ENCODE measurements at regions not wholly inside any gene's neighbourhood (a gene's known extent, or its start where the extent isn't known, plus 50 kb on each side); places are given as distances from the start of the nearest gene placed in this dataset.

DNA sequence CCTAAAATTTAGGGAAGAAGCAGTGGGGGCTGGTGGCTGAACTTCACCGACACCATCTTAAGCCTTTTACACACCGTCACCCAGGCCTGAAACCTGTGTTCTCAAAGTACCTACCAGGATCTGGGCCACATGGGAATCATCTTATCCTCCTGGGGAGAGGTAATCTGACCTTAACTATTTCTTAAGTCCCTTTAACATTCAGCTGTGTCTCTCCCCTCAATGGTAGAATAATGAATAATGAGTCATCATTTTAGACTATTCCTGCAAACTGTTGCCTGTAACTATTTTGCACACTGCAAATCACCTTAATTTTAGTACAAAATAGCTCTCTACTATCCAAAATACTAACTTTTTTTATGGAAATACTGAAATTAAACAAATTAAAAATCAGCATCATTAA is 149.4 kb upstream of the KLF7 start:
- H3K9me3 ChIP-seq (ENCODE audit: control insufficient read depth, low read length), result no peaks in the 10 kb centered on the region
- no peak overlapping the region for H2BK120ac ChIP-seq (ENCODE audit: low read depth, low read length)
- H2BK12ac ChIP-seq (ENCODE audit: low read length in 2 of 2), result no peak overlapping the region
- no peak overlapping the region for H2BK5ac ChIP-seq (ENCODE audit: low read depth, low read length, poor library complexity, severe bottlenecking)
- H4K8ac ChIP-seq (ENCODE audit: low read length), result no peak overlapping the region
- H4K91ac ChIP-seq (ENCODE audit: low read length), result peak overlapping the region; percentile 45
- H3K18ac ChIP-seq (ENCODE audit: low read depth in 1 of 2, low read length in 2 of 2), result peak overlapping the region in 1 of 2 experiments; percentile 38
- no peak overlapping the region for H3K23ac ChIP-seq (ENCODE audit: low read length in 2 of 2)
- DNase-seq, result no peak
- H3K79me1 ChIP-seq (replicated peaks; ENCODE audit: low read length, poor library complexity, severe bottlenecking), result peaks cover 1% of the 10 kb centered on the region
- WGBS, result 100% methylated on average over 2 of the region's 2 CpGs
- no peak overlapping the region for H3K4me3 ChIP-seq (ENCODE audit: insufficient read depth in 1 of 2, low read depth in 1 of 2, low read length in 2 of 2)
- H2AK5ac ChIP-seq (ENCODE audit: low read length, severe bottlenecking), result no peak overlapping the region
- H2BK15ac ChIP-seq (ENCODE audit: low read depth, poor library complexity, severe bottlenecking), result no peak overlapping the region
- no peak overlapping the region for H3K27ac ChIP-seq (ENCODE audit: low read length, poor library complexity, severe bottlenecking)
- no peak overlapping the region for H3K4ac ChIP-seq (ENCODE audit: low read depth in 1 of 2, low read length in 2 of 2)
- no peak overlapping the region for H3K4me2 ChIP-seq (ENCODE audit: low read length, poor library complexity, severe bottlenecking)
- H2AFZ ChIP-seq (ENCODE audit: low read depth, low read length), result no peak overlapping the region
- H3K36me3 ChIP-seq (ENCODE audit: control insufficient read depth in 1 of 2, insufficient read depth in 2 of 2, low read depth in 1 of 2, low read length in 2 of 2), result no peaks in the 10 kb centered on the region
- H3K14ac ChIP-seq (ENCODE audit: low read length in 2 of 2), result no peak overlapping the region
- no peaks in the 10 kb centered on the region for H3K27me3 ChIP-seq (ENCODE audit: control insufficient read depth in 1 of 2, insufficient read depth in 1 of 2, low read length in 2 of 2)
- H3K9ac ChIP-seq (ENCODE audit: low read length), result no peak overlapping the region
- peaks cover 1% of the 10 kb centered on the region for H3K4me1 ChIP-seq (ENCODE audit: control insufficient read depth, insufficient read depth, low read depth, low read length)

DNA sequence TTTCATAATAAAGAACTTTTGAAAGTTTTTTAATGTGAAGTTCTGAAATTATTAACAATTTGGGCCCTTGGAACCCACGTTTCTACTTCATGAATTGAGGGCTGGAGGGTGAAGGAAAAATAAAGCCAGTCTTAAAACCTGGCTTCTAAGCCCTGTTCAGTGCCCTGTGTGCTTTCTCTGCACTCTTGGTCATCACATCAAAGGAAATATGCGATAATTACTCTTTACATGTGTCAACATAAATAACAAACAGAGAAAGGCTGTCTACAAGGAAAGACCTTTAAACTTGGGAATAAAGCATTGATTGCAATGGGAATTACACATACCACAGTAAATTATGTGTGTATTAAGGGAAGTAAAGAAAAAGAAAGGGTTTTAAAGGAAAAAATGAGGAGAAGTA is 150.7 kb upstream of the KLF7 start:
- Histone ChIP-seq H3K27ac (ENCODE audit: low read length, poor library complexity, severe bottlenecking) (no peak overlapping the region), H4K91ac (ENCODE audit: low read length) (no peak overlapping the region), H2BK120ac (ENCODE audit: low read depth, low read length) (no peak overlapping the region), H4K8ac (ENCODE audit: low read length) (no peak overlapping the region), H3K4me1 (ENCODE audit: control insufficient read depth, insufficient read depth, low read depth, low read length) (peaks cover 1% of the 10 kb centered on the region), H3K23ac (ENCODE audit: low read length in 2 of 2) (no peak overlapping the region), H3K9ac (ENCODE audit: low read length) (no peak overlapping the region), H2AK5ac (ENCODE audit: low read length, severe bottlenecking) (no peak overlapping the region), H2AFZ (ENCODE audit: low read depth, low read length) (no peak overlapping the region), H3K9me3 (ENCODE audit: control insufficient read depth, low read length) (no peaks in the 10 kb centered on the region), H3K18ac (ENCODE audit: low read depth in 1 of 2, low read length in 2 of 2) (no peak overlapping the region), H2BK5ac (ENCODE audit: low read depth, low read length, poor library complexity, severe bottlenecking) (no peak overlapping the region), H3K27me3 (ENCODE audit: control insufficient read depth in 1 of 2, insufficient read depth in 1 of 2, low read length in 2 of 2) (no peaks in the 10 kb centered on the region), H3K4ac (ENCODE audit: low read depth in 1 of 2, low read length in 2 of 2) (no peak overlapping the region), H2BK15ac (ENCODE audit: low read depth, poor library complexity, severe bottlenecking) (no peak overlapping the region), H3K79me1 (replicated peaks; ENCODE audit: low read length, poor library complexity, severe bottlenecking) (peaks cover 1% of the 10 kb centered on the region), H3K14ac (ENCODE audit: low read length in 2 of 2) (no peak overlapping the region), H3K4me2 (ENCODE audit: low read length, poor library complexity, severe bottlenecking) (no peak overlapping the region), H3K36me3 (ENCODE audit: control insufficient read depth in 1 of 2, insufficient read depth in 2 of 2, low read depth in 1 of 2, low read length in 2 of 2) (no peaks in the 10 kb centered on the region), H3K4me3 (ENCODE audit: insufficient read depth in 1 of 2, low read depth in 1 of 2, low read length in 2 of 2) (no peak overlapping the region), H2BK12ac (ENCODE audit: low read length in 2 of 2) (no peak overlapping the region)
- no peak for DNase-seq
- WGBS, result 88% methylated on average over 1 of the region's 2 CpGs

DNA sequence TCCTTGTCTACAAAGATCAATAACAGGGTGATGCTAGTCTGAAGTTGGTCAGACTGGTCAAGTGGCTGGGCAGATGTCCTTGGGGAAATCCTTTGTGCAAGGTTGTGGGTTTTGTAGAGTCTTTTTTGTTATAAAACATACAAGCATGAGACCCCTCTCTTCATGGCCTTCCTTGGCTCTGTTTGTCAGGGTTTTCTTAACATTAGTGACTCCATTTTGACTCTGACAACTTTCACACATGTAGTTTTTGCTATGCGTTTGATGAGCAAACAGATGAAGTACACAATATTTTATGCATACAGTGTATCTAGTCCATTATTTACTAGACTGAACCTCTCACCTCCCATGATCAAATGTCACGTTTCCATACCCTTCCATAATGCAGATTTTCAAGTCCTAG is 151.2 kb upstream of the KLF7 start:
- Histone ChIP-seq H3K23ac (ENCODE audit: low read length in 2 of 2) (no peak overlapping the region), H2AK5ac (ENCODE audit: low read length, severe bottlenecking) (no peak overlapping the region), H3K36me3 (ENCODE audit: control insufficient read depth in 1 of 2, insufficient read depth in 2 of 2, low read depth in 1 of 2, low read length in 2 of 2) (no peaks in the 10 kb centered on the region), H2BK120ac (ENCODE audit: low read depth, low read length) (no peak overlapping the region), H2BK15ac (ENCODE audit: low read depth, poor library complexity, severe bottlenecking) (no peak overlapping the region), H3K4me3 (ENCODE audit: insufficient read depth in 1 of 2, low read depth in 1 of 2, low read length in 2 of 2) (no peak overlapping the region), H3K9ac (ENCODE audit: low read length) (no peak overlapping the region), H3K4me1 (ENCODE audit: control insufficient read depth, insufficient read depth, low read depth, low read length) (peaks cover 1% of the 10 kb centered on the region), H3K18ac (ENCODE audit: low read depth in 1 of 2, low read length in 2 of 2) (no peak overlapping the region), H4K8ac (ENCODE audit: low read length) (no peak overlapping the region), H2BK5ac (ENCODE audit: low read depth, low read length, poor library complexity, severe bottlenecking) (no peak overlapping the region), H3K4me2 (ENCODE audit: low read length, poor library complexity, severe bottlenecking) (no peak overlapping the region), H3K9me3 (ENCODE audit: control insufficient read depth, low read length) (no peaks in the 10 kb centered on the region), H3K27me3 (ENCODE audit: control insufficient read depth in 1 of 2, insufficient read depth in 1 of 2, low read length in 2 of 2) (no peaks in the 10 kb centered on the region), H4K91ac (ENCODE audit: low read length) (no peak overlapping the region), H3K4ac (ENCODE audit: low read depth in 1 of 2, low read length in 2 of 2) (no peak overlapping the region), H2BK12ac (ENCODE audit: low read length in 2 of 2) (no peak overlapping the region), H3K27ac (ENCODE audit: low read length, poor library complexity, severe bottlenecking) (no peak overlapping the region), H3K14ac (ENCODE audit: low read length in 2 of 2) (no peak overlapping the region), H3K79me1 (replicated peaks; ENCODE audit: low read length, poor library complexity, severe bottlenecking) (peaks cover 1% of the 10 kb centered on the region), H2AFZ (ENCODE audit: low read depth, low read length) (no peak overlapping the region)
- 50% methylated on average over 1 of the region's 2 CpGs for WGBS
- DNase-seq, result no peak

DNA sequence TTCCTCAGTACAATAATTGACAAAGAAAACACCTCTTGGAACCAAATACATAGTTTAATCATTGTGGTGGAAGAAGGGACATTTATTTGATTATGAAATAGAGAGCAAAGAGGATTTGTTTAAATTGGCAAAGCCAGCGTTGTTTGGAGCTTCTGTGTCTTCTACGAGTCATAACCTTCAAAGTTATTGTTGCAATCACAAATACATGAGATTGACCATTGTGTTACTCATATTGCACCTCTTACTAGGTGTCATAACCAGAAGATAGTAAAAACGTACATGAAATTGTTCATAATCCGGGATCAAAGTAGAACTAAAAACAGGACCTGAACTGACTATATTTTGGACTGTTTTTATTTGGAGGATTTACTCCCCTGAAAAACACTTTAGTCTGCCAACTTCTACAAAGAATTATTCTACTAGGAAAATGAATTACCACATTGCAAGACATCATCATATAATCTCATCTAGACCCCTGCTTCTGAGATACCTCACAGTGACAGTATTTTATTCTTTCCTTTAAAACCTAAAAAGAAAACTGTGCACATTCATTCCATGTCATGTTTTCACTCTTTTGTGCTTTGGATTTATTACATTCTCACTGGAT is 151.7 kb upstream of the KLF7 start:
- Histone ChIP-seq H2BK120ac (ENCODE audit: low read depth, low read length) (no peak overlapping the region), H2AK5ac (ENCODE audit: low read length, severe bottlenecking) (no peak overlapping the region), H3K27me3 (ENCODE audit: control insufficient read depth in 1 of 2, insufficient read depth in 1 of 2, low read length in 2 of 2) (no peaks in the 10 kb centered on the region), H3K9me3 (ENCODE audit: control insufficient read depth, low read length) (no peaks in the 10 kb centered on the region), H3K18ac (ENCODE audit: low read depth in 1 of 2, low read length in 2 of 2) (no peak overlapping the region), H3K79me1 (replicated peaks; ENCODE audit: low read length, poor library complexity, severe bottlenecking) (peaks cover 1% of the 10 kb centered on the region), H3K4me1 (ENCODE audit: control insufficient read depth, insufficient read depth, low read depth, low read length) (peaks cover 1% of the 10 kb centered on the region), H3K27ac (ENCODE audit: low read length, poor library complexity, severe bottlenecking) (no peak overlapping the region), H3K23ac (ENCODE audit: low read length in 2 of 2) (no peak overlapping the region), H2BK5ac (ENCODE audit: low read depth, low read length, poor library complexity, severe bottlenecking) (no peak overlapping the region), H3K9ac (ENCODE audit: low read length) (no peak overlapping the region), H2AFZ (ENCODE audit: low read depth, low read length) (no peak overlapping the region), H3K14ac (ENCODE audit: low read length in 2 of 2) (no peak overlapping the region), H2BK15ac (ENCODE audit: low read depth, poor library complexity, severe bottlenecking) (no peak overlapping the region), H4K91ac (ENCODE audit: low read length) (no peak overlapping the region), H3K4ac (ENCODE audit: low read depth in 1 of 2, low read length in 2 of 2) (no peak overlapping the region), H3K4me2 (ENCODE audit: low read length, poor library complexity, severe bottlenecking) (no peak overlapping the region), H2BK12ac (ENCODE audit: low read length in 2 of 2) (no peak overlapping the region), H3K4me3 (ENCODE audit: insufficient read depth in 1 of 2, low read depth in 1 of 2, low read length in 2 of 2) (no peak overlapping the region), H4K8ac (ENCODE audit: low read length) (no peak overlapping the region), H3K36me3 (ENCODE audit: control insufficient read depth in 1 of 2, insufficient read depth in 2 of 2, low read depth in 1 of 2, low read length in 2 of 2) (no peaks in the 10 kb centered on the region)
- 70% methylated on average over 3 of the region's 4 CpGs for WGBS
- DNase-seq, result no peak

Measured in mesenchymal stem cell (in vitro differentiated cells and primary cell).